ENCODE measurements at regions not wholly inside any gene's neighbourhood (a gene's known extent, or its start where the extent isn't known, plus 50 kb on each side); places are given as distances from the start of the nearest gene placed in this dataset.
"Not testable (repeated sequence)": the region's sequence is repeated elsewhere in the genome, so short reads cannot be mapped to it uniquely, and the experiment has no call there.

- no peak for DNase-seq
Measured at GRCh38 chr7:130948822-130949221, 214.8 kb upstream of the KLF14 start.

- DNase-seq, result no peak
Measured at GRCh38 chr7:130949550-130949949, 215.5 kb upstream of the KLF14 start.

- DNase-seq, result no peak
Measured at GRCh38 chr7:130950054-130950453, 216.0 kb upstream of the KLF14 start.

- DNase-seq, result no peak
Measured at GRCh38 chr7:130950741-130951140, 216.7 kb upstream of the KLF14 start.

- DNase-seq, result no peak
Measured at GRCh38 chr7:130951303-130951975, 217.4 kb upstream of the KLF14 start.

- no peak for DNase-seq
Measured at GRCh38 chr7:130951976-130952876, 218.2 kb upstream of the KLF14 start.

- DNase-seq, result no peak
Measured at GRCh38 chr7:130953196-130953595, 219.2 kb upstream of the KLF14 start.

- no peak for DNase-seq
Measured at GRCh38 chr7:130954918-130955564, 221.0 kb upstream of the KLF14 start.

- DNase-seq, result no peak
Measured at GRCh38 chr7:130955565-130955919, 221.5 kb upstream of the KLF14 start.

GRCh38 chr7:130956417-130957136 lies 222.6 kb upstream of the KLF14 start:
- DNase-seq, result no peak

GRCh38 chr7:130957137-130957513 lies 223.1 kb upstream of the KLF14 start:
- DNase-seq, result no peak

- not testable (repeated sequence) for DNase-seq
Measured at GRCh38 chr7:130957722-130958435, 223.9 kb upstream of the KLF14 start.

- no peak for DNase-seq
Measured at GRCh38 chr7:130958846-130959245, 224.8 kb upstream of the KLF14 start.

- DNase-seq, result no peak
Measured at GRCh38 chr7:130959743-130960207, 225.8 kb upstream of the KLF14 start.

- DNase-seq, result no peak
Measured at GRCh38 chr7:130960208-130960988, 226.4 kb upstream of the KLF14 start.

GRCh38 chr7:130961128-130961601 lies 227.2 kb upstream of the KLF14 start:
- no peak for DNase-seq

- DNase-seq, result no peak
Measured at GRCh38 chr7:130962109-130962508, 228.1 kb upstream of the KLF14 start.

- DNase-seq, result no peak
Measured at GRCh38 chr7:130963339-130963738, 229.3 kb upstream of the KLF14 start.

- DNase-seq, result no peak
Measured at GRCh38 chr7:130965515-130965914, 231.5 kb upstream of the KLF14 start.

GRCh38 chr7:130966246-130967009 lies 232.4 kb upstream of the KLF14 start:
- DNase-seq, result no peak

Data from occipital lobe (tissue), 1 donor.